Ovary (tissue), 3 donors: ENCODE measurements at regions not wholly inside any gene's neighbourhood (a gene's known extent, or its start where the extent isn't known, plus 50 kb on each side); places are given as distances from the start of the nearest gene placed in this dataset.

Source experiments
- CTCF ChIP-seq, 3 donors: fragments of 450-650 bp in 2 of 3; fragments of 200-600 bp in 1 of 3; IDR thresholded peaks; one replicate each; pipeline versions ENCODE4 v1.5.1 to v1.8.0; 2016 to 2022; ENCODE audit warnings: antibody characterized with exemption in 3 of 3, mild to moderate bottlenecking in 1 of 3
- EP300 ChIP-seq: sonication (generic); formaldehyde crosslinking; IDR thresholded peaks from one replicate; pipeline ENCODE4 v1.6.1; 2017; ENCODE audit warnings: antibody characterized with exemption
- POLR2A ChIP-seq: fragments of 450-650 bp; IDR thresholded peaks from one replicate; pipeline ENCODE4 v1.6.1; 2017; ENCODE audit warnings: antibody characterized with exemption, mild to moderate bottlenecking, moderate library complexity
- donor health status: DM: no; HTN: no; CAD: no.

GRCh38 chr11:19602891-19603290 lies 109.7 kb upstream of the NAV2 start:
- TF ChIP-seq CTCF (IDR thresholded peaks at IDR 0.05) (no peak), POLR2A (no peak), EP300 (no peak)
